ENCODE measurements at regions not wholly inside any gene's neighbourhood (a gene's known extent, or its start where the extent isn't known, plus 50 kb on each side); places are given as distances from the start of the nearest gene placed in this dataset.

GRCh38 chr12:127077262-127078045 is 1189.5 kb upstream of the TMEM132C start:
- no peak for DNase-seq

DNA sequence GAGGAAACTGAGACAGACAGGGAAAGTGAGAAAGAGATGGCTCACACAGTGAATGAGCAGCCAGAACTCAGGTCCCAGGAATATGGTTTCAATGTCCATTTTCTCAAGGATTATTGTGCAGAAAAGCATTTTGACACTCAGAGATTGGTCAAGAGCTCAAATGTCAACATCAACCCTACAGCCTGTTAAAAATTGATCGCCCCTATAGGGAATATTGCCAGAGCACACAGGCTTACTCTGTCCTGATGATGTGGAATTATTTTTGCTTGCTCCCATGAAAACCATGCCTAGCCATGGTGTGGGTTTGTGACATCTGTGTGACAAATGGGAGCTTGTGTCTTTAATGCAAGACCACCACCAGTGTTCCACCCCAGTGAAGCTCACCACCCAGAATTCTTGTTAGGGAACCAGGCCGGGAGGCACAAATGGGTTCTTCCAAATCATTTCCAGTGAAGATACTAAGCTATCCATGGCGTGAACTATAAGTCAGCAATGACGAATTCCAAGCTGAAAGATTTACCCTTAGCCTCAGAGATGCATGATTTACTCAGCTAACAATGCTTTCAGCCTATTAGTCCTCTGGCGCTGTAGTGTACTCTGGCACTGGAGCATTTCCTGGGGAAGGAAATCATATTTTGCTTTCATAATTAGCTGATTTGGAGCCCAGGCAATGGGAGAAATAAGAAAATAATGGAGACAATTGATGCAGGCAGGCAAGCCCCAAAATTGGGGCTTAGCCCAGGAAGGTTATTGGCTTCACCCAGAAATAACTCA is 1188.2 kb upstream of the TMEM132C start:
- DNase-seq = no peak

DNA sequence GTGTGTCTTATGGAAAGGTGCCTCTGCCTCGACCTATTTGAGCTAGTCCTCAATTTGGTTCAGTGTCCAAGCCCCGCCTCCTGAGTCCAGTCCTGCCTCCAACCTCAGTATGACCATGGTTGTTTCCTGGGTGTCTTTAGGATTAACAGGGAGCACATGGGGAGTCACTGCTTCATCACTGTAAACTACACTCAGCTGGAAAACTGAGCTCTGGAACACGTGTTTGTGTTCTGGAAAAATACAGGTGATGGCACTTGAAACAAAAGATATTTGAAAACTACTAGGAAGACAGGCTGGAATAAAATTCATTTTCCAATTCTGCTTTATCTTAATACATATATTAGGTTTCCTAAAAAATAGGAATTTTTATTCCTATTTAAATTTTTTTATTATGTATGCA is 1187.3 kb upstream of the TMEM132C start:
- DNase-seq = no peak

- no peak for DNase-seq
Observed at GRCh38 chr12:127081058-127081457, 1185.9 kb upstream of the TMEM132C start.

DNA sequence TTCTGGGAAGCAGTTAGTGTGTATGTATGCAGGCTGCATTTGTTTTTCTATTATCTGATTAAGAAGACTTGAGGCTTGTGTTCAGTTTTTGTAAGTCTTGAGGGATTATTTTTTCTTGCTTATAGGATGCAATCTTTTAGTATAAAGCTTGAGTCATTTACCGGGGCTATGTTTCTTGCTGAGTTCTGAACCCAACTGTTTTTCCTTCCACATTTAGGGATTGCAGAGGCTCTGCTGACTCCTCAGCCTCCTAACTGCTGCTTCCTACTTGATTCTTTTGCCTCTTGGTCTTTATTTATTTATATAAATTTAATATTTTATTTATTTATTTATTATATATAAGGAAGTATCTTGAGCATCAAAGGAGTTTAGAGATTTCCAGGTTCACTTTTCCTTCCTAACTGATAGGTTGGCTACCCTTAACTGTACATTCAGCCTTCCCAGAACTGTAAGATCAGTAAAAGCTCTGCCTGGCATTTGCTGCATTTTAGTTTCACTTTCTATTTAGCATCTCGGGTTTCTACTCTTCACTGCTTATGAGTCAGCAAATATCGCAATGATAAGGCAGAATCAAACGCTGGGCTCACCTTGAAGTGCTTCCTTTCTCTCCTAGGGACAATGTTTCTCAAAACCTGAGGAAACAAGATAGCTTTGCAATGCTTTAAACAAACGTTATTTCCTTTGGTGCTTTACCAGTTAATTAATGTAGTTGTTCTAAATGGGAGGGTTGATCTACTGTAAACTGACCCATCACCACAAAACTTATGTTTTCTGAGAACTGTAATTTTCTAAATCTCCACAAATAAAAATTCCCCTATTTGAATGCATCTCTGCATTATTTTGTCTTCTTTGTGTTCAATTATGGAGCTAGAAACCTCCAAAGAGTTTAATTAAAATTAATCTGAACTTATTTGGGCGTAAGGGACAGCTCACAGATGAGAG is 1183.7 kb upstream of the TMEM132C start:
- DNase-seq = peak; percentile 82

DNA sequence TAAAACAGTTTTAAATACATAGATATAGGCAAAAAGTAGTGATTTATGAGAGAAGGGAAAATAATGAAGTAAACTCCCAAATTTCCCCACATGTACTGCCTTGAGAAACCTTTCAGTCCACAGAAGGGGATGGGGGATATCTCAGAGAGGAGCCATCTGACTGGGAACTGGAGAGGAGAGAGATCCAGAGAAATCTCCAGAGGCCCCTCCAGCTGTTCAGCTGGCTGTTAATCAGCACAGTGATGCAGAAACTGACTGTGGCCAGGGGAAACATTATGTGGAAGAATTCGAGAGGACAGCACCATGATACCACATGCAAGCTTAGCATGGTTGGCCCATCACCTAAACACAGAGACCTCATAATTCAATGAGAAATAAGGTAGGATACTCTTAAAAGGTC is 1165.9 kb upstream of the TMEM132C start:
- DNase-seq = no peak

DNA sequence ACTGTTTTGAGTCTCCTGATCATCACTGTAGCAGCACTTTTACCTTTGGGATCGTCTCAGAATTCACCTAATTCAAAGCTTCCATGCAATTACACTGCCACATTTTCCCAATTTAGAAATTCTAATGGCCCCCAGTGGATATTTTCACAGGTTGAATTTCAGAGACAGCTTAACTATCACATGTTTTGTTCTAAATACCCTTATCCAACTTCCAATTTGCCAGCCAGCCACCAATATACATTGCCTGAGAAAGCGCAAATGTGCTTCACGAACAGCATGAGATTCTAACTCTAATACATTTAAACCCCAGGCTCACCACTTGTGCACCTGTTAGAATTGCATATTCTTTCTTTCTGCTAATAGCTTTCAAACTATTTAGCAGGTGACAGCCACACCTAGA is 1160.9 kb upstream of the TMEM132C start:
- peak; percentile 47 for DNase-seq

GRCh38 chr12:127106697-127107096 is 1160.3 kb upstream of the TMEM132C start:
- DNase-seq = no peak

GRCh38 chr12:127107744-127108143 is 1159.2 kb upstream of the TMEM132C start:
- no peak for DNase-seq

DNA sequence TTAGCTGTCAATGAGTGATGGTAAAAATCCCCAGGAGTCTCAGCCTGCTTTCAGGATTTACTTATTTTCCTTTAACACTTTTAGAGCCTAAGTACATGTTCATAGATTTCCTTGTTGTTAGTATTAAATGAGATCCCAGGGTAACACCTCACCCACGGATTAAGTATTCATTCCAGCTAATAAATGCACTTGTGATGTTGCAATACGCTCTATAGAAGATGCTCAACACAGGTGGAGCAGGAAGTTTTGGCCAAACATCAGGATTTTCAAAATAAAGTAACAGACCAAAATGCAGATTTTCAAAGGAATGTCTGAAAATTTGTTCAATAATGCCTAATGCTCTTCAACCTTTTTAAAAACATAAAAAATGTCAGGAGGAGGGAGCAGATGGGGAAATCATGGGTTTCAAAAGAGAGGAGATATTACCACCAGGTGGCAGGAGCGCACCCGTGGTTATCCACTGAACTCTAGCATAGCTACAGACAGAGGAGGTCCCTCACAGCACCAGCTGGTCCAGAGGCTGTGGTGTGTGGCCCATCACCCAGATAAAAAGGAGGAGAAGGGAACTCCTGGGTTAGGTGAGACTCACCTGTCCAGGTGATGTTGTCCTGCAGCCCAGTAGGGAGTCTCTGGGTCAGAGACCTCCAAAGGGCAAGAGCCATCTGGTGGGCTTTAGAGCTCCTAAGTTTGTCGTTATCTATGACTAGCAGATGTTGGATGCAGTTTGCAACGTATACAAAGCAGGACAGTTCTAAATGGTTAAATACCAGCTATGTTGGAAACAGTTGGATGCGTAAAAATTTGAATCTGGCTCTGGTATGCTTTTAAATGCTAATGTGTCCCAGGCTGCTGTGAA is 1158.4 kb upstream of the TMEM132C start:
- DNase-seq = peak; percentile 31

DNA sequence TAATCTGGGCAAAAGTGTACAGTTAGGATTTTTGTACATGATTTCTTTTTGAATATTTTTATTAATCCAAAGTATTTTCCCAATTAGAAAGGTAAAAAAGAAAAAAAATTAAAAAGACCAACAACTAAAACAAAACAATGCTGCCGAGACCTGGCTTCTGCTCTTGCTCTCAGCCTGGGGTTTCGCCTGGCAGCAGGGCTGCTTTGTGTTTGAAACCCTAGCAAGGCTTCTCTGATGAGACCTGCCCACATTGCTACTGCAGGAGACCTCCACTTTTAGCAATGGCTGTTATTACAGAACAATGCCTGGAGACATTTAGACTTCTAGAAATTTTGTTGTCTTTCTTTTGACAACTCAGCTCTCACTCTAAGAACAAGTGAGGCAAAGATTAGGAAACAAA is 1153.0 kb upstream of the TMEM132C start:
- no peak for DNase-seq

GRCh38 chr12:127115468-127116035 is 1151.4 kb upstream of the TMEM132C start:
- no peak for DNase-seq

DNA sequence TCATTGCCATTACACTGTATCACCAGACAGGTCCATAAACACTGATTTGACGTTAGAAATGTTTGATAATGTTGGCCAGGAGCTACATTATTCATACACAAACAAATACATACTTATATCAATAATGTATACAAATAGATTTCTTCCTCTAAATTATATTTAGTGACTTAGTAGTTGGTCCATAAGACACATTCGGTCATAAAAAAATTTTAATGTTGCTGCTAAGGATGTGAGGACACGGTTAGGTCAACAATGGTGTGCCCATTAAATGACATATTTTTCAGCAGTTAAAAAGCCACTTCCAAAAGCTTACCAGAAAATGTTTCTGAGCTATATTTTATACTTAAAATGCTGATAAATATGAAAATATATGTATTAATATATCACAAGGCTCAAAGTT is 1148.7 kb upstream of the TMEM132C start:
- DNase-seq = no peak

DNA sequence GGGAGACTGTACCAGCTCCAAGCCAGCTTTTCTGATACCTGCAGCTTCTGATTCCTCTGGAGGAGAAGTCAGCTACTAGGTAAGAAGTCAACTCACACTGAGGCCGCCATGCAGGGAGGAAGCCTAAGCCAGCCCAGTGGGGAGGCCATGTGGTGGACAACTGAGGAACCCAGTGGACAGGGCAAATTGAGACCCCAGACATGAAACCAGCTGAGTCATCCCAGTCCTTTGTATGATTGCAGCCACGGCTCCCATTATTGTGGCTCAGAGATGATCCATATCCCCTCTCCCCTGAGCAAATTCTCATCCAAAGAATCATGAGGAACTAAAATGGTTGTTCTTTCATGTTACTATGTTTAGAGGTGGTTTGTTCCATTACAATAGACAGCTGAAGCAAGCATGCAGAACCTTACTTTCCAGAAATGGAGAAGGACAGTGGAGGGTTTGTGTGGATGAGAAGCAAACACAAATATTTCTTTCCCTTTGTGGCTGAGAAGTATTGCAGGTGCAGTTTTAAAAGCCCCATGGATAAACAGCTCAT is 1147.3 kb upstream of the TMEM132C start:
- DNase-seq = no peak

DNA sequence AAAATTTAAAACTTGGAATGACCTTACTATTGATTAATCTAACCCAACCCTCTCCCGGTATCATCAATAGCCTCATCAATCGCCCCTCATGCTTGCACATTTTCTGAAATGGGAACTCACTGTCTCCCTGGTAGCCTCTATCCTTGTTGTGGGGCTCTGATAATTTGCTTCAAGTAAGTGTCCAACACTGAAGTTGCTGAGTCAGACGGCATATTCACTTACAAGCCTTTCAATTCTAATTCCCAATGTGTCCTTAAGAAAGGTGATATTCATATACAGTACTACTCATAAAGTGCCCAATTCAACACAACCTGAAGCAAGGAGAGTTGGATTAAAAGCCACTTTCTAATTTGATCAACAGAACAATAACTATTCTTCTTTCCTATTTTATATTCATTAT is 1146.1 kb upstream of the TMEM132C start:
- DNase-seq = no peak

DNA sequence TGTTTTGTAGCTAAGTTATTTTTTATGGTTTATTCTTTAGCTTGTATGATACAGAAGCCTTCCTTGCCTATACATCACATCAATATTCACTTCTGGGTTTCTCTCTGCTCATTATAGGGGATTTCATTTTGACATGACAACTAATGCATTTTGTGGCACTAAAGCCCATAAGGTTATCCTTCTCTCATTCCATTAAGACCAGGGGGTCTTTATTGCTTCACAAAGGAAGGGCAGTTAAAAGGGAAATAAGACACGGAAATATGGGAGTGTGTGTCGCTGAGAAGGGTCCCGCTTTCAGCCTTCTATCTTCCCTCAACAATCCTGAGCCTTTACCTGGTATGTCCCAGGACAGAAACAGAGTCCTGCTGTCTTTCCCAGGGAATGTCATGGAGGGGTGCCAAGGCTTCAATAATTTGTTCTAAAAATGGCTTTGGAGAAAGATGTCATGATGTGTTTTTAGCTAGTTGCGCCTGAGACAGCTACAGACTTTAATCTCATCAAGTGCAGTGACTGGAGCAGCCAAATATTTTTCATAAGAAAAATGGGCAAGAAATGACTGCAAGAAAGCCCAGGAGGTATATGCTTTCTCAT is 1145.4 kb upstream of the TMEM132C start:
- no peak for DNase-seq

GRCh38 chr12:127125607-127126259 is 1141.2 kb upstream of the TMEM132C start:
- DNase-seq = no peak

DNA sequence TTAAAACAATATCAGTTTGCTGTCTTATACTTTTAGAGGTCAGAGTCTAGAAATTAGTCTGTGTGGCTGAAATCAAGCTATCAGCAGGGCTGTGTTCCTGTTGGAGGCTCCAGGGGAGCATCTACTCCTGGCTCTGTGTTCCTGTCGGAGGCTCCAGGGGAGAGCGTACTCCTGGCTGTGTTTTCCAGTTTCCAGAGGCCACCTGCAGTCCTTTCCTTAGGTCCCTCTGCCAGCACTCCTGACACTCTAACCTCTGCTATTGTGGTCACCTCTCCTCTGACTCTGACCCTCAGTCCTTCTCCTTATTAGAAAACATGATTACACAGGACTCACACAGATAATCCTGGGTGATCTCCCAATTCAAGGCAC is 1140.7 kb upstream of the TMEM132C start:
- no peak for DNase-seq

GRCh38 chr12:127127897-127128296 is 1139.1 kb upstream of the TMEM132C start:
- no peak for DNase-seq

DNA sequence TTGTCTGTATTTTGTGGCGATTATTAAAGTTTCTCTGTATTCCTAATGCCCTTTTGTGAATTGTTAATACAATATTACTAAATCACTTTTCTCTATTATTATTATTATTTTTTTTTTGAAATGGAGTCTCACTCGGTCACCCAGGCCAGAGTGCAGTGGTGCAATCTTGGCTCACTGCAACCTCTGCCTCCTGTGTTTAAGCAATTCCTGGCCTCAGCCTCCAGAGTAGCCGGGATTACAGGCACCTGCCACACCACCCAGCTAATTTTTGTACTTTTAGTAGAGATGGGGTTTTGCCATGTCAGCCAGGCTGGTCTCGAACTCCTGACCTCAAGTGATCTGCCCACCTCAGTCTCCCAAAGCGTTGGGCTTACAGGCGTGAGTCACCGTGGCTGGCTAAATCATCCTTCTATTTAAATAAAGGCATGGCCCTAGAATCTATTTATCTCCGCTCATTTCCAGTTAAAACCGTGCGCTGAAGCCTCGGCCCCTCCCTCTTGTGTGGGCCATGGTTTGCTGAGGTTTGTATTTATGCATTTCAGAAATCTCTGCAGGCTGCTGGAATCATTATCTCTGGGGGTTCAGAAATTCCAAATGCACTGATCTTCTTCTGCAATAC is 1136.4 kb upstream of the TMEM132C start:
- no peak for DNase-seq
